ENCODE measurements at regions not wholly inside any gene's neighbourhood (a gene's known extent, or its start where the extent isn't known, plus 50 kb on each side); places are given as distances from the start of the nearest gene placed in this dataset.

- DNase-seq (ENCODE audit: low spot score) (no peak), ATAC-seq (no peak)
These were observed 218.0 kb upstream of the ZNF32 start for GRCh38 chr10:43866712-43867111.

DNA sequence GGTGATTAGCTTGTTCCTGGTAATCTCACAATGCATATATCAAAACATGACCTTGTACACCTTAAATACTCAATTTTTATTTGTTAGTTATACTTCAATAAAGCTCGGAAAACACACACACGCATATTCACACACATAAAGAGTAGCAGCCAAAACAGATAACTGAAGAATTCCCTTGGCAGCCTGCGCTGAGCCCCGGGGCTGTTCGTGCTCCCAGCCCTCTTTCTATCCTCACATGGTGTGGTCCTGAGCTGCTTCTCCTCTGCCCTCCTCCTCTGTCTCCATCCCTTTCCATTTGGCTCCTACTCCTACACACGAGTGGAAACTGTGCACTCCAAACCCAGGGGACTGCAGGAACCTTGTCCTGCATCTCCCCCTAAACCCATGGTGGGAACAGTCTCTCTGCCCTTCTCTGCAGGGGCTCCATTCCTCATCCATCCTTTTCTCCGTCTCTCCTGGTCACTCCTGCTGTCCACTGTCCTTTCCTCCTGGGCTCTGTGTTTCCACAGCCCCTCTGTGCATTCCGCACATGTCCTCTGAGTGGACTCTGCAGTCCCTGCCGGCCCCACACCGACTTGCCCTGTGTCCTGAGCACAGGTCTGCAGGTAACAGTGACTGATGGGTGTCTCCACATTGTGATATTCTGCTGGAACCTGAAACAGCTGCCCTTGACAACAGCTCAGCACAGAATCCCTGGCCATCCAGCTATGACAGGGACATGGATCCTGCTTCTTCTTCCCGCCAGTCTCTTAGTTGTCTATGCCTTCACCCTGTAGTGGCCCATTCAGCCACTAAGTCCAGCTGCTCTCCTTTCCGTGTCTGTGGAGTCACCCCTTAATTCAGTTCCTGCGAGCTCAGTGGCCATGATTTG is 216.8 kb upstream of the ZNF32 start:
- DNase-seq (ENCODE audit: low spot score): no peak
- no peak for ATAC-seq

DNA sequence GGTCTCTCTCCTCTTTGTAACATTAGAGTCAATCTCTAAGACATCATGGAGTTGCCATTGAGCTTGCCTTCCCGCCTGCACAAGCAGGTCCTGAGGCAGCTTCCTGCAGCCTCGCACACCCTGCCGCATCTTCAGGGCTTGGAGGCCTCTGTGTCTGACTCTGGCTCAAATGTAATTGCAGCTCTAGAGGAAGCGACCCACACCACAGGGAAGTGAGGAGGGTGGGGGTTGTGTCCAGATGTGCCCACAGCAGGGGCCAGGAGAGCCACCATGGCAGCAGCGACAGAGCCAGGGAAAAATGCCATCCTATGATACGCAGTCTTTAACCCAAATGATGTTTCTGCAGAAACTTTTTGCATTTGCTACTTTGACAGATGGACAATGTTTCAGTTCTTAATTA is 216.0 kb upstream of the ZNF32 start:
- ATAC-seq (no peak), DNase-seq (ENCODE audit: low spot score) (no peak)

GRCh38 chr10:43863859-43864591 is 215.3 kb upstream of the ZNF32 start:
- ATAC-seq (peak; percentile 86), DNase-seq (ENCODE audit: low spot score) (peak; percentile 54)

GRCh38 chr10:43863270-43863669 is 214.6 kb upstream of the ZNF32 start:
- ATAC-seq (no peak), DNase-seq (ENCODE audit: low spot score) (no peak)

- ATAC-seq: no peak
- DNase-seq (ENCODE audit: low spot score): no peak
These were observed 214.1 kb upstream of the ZNF32 start for GRCh38 chr10:43862756-43863155.

DNA sequence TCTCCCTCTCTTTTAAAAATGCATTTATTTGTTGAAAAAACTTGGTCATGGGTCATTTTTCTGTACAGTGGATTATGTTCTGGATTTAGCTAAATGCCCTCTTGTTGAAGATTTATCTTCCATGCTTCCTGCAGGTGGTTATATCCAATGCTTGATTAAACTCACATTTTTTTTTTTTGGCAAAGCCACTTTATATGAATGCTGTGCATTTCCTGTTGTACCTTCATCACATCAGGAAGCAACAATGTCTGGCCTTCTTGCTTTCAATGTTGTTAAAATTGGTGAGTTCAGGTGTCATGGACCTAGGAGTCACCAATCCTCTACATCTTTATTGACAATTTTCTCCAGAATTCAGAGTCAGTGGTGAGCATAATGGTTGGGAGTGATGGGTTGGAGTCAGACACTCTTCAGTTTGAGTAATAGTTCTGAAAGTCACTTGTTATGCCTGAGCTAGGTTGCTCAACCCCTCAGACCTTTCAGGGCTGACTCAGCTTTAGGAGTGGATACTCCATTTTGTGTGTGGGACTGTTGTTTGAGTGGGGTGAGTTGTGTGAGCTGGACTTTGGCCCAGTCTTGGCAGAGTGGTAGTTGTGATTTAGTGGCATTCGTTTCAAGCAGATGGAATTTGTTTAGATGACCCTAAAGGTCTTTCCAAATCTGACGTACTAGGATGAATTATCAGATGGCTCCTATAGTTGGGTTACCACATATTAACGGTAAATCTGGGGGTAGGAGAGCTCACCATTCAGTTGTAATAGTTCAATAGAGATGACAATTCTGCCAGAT is 213.5 kb upstream of the ZNF32 start:
- DNase-seq (ENCODE audit: low spot score) (no peak), ATAC-seq (peak; percentile 41)

- ATAC-seq (no peak), DNase-seq (ENCODE audit: low spot score) (no peak)
These were observed 210.4 kb upstream of the ZNF32 start for GRCh38 chr10:43859016-43859525.

GRCh38 chr10:43857931-43858315 is 209.2 kb upstream of the ZNF32 start:
- no peak for ATAC-seq
- no peak for DNase-seq (ENCODE audit: low spot score)

GRCh38 chr10:43857206-43857930 is 208.7 kb upstream of the ZNF32 start:
- no peak for DNase-seq (ENCODE audit: low spot score)

DNA sequence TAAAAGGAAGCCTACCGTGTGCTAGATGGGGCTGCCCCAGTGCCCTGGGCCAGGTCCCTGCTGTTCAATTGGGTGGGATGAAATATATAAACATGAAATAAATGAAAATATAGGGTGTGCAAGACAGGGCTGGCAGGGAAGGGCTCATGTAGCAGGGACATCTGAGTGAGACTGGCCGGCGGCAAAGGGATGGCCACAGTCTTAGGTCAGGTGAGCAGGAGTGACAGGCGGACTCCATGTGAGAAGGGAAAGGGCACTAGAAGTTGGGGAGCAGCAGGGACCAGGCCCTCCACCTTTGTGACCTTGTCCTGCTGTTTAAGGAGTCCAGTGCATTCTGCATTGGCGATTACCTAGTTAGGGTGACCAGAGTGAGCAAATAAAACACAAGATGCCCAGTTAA is 207.6 kb upstream of the ZNF32 start:
- ATAC-seq (no peak), DNase-seq (ENCODE audit: low spot score) (no peak)

More at GRCh38 chr10:43857206-43857930, 208.7 kb upstream of the ZNF32 start:
- no peak for ATAC-seq

DNA sequence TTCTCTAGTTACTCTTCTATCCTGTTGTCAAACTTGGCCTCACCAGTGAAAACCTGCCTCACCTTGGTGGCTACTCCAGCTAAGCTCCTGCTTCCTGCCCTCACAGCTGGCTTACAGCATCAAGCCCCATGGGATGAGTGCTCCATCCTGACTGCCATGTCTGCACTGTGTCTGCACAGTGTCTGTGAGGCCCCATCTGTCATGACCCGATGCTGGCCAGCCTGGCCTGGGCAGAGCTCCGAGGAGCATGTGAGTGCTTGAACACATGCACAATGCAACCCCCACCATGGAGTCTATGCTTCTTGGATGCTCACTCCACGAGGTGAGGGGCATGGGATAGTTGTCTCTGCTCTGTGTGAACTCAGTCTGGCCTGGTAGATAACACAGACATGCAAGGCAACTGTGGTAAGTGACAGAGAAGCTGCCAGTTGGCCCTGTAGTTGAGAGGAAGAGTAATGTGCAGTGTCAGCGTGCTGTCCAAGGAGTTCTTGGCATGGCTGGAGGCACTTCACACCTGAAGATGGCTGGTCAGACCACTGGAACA is 207.1 kb upstream of the ZNF32 start:
- ATAC-seq: no peak
- no peak for DNase-seq (ENCODE audit: low spot score)

DNA sequence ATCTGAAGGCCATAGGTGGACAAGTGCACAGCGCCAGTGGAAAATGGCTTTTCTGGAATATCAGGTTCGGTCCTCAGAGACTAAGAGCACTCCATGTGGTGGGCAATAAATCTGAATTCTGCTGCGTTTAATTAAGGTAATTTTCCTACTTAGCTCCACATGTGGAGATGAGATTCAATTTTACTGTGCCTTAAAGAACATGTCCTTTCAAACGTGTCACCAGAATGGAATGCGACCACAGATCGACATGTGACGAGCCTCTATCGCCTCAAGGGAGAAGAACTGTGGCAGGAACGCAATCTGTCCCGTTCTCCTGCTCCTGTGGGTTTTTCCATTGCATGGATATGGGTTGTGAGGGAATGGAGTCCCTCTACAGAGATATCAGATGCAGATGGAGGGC is 205.3 kb upstream of the ZNF32 start:
- DNase-seq (ENCODE audit: low spot score) (no peak), ATAC-seq (no peak)

DNA sequence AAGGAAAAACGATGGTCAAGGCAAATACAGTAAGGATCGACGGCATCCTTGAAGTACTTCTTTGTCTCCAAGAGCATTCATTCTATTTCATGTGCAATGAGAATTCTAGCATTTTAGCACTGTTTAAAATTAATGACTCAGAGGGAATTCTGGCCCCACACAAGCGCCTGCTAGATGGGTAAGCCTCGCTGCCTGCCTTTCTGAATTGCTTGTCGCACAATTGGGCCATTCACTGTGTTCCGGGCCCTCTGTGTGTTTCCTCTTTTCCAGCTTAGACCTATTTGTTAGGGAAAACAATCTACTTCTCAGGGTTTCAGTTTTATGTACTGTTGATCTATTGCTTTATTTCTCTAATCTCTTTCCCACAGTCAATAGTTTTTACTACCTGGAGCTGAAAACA is 204.7 kb upstream of the ZNF32 start:
- no peak for DNase-seq (ENCODE audit: low spot score)
- ATAC-seq: no peak

DNA sequence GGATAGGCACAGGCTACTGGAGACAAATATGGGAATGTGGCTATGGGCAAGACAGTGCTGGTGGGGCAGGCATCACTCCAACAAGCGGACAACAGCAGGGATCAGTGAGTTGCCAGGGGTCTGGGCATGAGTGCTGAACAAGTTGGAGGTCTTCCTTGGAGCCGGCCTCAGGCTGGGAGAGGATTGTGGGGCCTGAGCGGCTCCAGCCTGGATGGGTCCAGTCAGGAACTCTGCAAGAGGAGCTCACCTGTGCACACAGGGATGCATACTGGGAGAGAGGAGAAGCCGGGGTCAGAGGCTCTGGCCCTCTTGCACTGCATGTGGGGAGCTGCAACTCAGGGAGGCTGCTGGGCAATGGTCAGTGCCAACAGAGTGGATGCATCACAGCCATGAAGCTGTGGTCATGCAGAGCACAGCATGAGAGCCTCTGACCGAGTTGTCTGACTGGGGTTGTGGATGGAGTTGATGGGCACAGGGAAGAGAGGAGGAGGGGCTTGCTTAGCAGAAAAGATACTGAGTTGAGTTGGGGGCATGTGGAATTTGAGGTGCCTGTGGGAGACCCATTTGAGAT is 204.0 kb upstream of the ZNF32 start:
- DNase-seq (ENCODE audit: low spot score): no peak
- no peak for ATAC-seq

DNA sequence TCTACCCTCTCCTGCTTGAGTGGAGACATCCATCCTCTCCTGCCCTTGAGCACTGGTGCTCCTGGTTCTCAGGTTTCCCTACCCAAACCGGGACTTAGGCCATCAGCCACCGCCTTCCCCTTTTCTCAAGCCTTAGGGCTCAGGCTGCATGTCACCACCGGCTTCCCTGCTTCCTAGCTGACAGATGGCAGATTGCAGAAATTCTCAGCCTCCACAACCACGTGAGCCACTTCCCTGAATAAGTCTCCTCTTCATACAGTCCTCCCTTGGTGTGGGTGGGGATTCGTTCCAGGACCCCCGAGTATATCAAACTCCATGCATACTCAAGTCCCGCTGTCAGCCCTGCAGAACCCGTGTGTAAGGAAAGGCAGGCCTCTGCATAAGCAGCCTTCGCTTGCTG is 203.5 kb upstream of the ZNF32 start:
- ATAC-seq (no peak), DNase-seq (ENCODE audit: low spot score) (no peak)

GRCh38 chr10:43851030-43851429 is 202.3 kb upstream of the ZNF32 start:
- no peak for ATAC-seq

DNA sequence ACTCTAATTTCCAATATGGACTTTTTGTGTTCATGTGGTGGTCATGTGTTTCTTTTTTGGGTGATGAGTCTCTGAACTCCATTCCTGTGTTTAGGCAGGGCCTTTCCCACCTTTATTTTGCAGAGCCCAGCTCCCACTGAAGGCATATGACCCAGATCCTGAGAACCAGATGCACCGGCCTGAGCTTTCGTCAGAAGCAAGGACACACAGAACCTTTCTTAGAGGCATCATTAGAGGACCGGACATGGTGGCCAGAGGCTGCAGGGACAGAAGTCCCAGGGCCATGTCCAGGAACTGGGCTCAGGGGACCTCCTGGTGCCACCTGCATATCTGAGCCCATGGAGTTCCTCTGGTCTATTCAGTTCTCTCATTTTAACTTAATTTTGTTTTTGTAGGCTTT is 200.9 kb upstream of the ZNF32 start:
- ATAC-seq: no peak

More at GRCh38 chr10:43851030-43851429, 202.3 kb upstream of the ZNF32 start:
- no peak for DNase-seq (ENCODE audit: low spot score)

GRCh38 chr10:43846968-43847367 is 198.3 kb upstream of the ZNF32 start:
- peak; percentile 21 for ATAC-seq

More for the DNA sequence above, 200.9 kb upstream of the ZNF32 start:
- no peak for DNase-seq (ENCODE audit: low spot score)

DNA sequence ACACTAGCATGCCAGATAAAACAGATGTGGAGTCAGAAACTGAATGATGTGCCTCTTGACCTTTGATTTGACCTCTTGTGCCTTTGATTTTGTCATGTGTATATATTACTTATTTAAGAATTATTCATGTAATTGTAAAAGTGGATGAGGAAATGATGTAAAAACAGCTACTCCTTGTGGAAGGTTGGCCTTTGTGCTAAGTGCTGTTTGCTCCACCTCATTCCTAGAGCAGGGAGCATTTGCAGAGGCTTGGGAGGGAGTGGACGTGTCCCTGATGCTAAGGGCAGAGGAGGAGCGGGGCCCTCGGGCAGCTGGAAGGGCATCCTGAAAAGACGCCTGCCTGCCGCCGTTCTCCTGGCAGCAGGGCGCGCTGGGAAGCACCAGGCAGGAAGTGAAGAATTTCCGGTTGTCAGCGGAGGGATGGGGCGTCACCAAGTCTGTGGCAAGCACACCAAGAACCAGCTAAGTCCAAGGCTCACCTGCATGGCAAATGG is 197.6 kb upstream of the ZNF32 start:
- ATAC-seq (peak; percentile 62), DNase-seq (ENCODE audit: low spot score) (peak; percentile 44)

More at GRCh38 chr10:43846968-43847367, 198.3 kb upstream of the ZNF32 start:
- DNase-seq (ENCODE audit: low spot score): no peak

All from left lobe of liver (tissue), 2 donors.